ENCODE measurements at regions not wholly inside any gene's neighbourhood (a gene's known extent, or its start where the extent isn't known, plus 50 kb on each side); places are given as distances from the start of the nearest gene placed in this dataset.

GRCh38 chr3:22937536-22937935 lies 265.6 kb upstream of the UBE2E2 start:
- no peak for TF ChIP-seq CTCF (IDR thresholded peaks at IDR 0.05; ENCODE audit: borderline replicate concordance, extremely low read depth, low read length, poor library complexity, severe bottlenecking)
- no peak for TF ChIP-seq EZH2 (IDR thresholded peaks at IDR 0.05; ENCODE audit: borderline replicate concordance, low read depth, low read length, severe bottlenecking)

Measured in DND-41 (cell line).